ENCODE measurements at regions not wholly inside any gene's neighbourhood (a gene's known extent, or its start where the extent isn't known, plus 50 kb on each side); places are given as distances from the start of the nearest gene placed in this dataset.

DNA sequence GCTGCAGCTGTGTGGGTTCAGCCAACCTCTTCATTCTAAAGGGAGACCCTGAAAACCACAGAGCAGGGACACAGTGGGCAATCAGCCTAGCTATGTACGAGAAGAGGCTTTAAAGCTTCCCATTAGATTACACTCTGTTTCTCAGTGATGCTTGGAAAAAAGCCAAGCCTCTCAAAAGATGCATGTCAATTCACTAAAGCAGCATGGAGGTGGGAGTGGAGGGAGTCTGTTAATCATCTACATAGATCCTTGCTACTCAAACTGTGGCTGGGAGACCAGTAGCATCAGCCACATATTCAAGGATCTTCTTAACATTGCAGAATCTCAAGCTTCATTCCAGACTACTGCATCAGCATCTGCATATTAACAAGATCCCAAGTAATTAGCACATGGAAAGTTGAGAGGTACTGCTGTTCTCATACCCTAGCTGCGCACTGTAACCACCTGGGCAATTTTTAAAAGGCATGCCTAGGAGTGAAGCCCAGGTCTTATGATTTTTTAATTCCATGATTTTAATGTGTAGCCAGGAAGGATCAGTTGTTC lies 305.9 kb downstream of the PMP22 start:
- DNase-seq (ENCODE audit: low read depth in 2 of 3, low spot score in 2 of 3): no peak

DNA sequence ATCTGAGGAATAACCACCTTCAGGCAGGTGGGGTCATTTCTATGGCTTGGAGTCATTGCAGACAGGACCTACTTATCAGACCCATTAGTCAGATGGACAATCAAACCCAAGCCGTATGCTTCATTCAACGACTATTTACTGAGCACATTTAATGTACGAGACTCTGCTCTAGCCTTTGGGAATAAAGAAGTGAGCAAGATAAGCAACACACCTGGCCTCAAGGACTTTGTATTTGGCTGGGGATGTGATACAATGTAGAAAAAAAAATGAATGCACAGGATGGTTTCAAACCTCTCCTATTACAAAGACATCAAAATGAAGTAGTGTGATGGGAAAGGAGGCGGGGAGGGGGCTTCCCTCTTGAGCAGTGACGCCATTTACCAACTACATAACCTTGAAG lies 311.7 kb downstream of the PMP22 start:
- no peak for DNase-seq (ENCODE audit: low read depth in 2 of 3, low spot score in 2 of 3)

DNA sequence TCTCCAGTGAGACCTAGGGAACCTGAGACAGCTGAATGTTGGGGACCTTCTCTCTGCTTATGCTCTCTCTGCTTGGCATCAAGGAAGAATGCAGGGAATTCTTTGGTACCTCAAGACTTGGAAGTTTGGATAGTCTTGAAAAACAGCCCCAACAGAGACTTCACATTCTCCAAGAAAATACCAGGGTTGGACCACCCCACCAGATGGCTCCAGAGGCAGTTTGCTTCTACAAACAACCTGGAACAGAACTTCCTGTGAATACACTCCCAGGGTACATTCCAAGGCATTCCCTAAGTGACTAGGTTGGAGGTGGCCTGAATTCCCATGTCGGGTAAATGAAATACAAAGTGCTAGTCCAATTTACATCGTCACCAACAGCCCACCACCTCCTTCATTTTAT lies 314.4 kb downstream of the PMP22 start:
- no peak for DNase-seq (ENCODE audit: low read depth in 2 of 3, low spot score in 2 of 3)

DNA sequence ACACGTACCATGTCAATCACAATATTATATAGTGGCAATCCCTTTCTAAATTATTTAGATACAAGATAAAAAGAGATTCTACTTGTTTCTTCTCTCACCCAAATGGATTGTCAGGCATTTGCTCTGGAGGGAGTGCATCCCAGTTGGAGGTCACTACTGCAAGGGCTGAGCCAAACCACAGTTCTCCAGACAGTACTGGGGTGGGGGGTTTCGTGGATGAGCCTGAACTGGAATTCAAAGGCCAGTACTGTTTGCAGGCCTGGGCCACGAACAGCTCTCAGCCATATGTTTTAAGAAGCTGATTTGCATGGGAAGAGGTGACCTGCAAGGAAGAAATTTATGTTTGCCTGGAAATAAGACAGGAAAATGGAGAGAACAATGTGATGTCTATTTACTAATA lies 314.9 kb downstream of the PMP22 start:
- no peak for DNase-seq (ENCODE audit: low read depth in 2 of 3, low spot score in 2 of 3)

DNA sequence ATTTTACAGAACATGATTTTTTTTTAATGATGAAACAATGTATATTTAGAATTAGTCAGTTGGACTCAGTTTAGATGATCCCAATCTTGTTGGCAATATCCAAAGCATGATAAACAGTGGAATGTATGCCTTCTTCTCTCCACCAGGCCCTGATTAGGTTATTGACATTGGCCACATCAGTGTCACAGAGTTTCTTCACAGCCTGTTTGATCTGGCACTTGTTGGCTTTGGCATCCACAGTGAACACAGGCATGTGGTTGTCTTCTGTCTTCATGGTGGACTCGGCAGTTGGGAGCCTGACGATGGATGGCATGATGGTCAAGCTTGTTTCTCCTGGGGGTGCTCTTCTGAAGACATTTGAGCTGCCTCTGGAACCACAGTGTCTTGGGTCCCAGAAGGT lies 317.5 kb downstream of the PMP22 start:
- DNase-seq (ENCODE audit: low read depth in 2 of 3, low spot score in 2 of 3): no peak

DNA sequence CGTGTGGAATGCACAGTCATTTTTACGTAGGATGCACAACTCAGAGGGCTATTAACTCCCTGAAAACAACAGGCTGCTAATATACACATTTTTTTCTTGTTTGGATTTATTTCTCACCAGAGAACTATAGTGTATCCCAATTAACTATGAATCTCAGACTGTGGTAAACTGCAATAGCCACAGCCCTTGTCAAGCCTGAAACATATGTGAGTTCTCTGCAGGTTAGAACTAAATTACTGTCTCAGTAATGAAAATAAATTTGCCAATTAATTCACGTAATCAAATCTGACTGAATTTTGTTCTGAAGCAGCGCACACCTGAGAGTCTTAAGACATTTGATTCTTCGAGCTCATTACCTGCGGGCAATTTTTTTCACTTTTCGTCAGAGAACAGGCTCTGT lies 318.6 kb downstream of the PMP22 start:
- no peak for DNase-seq (ENCODE audit: low read depth in 2 of 3, low spot score in 2 of 3)

DNA sequence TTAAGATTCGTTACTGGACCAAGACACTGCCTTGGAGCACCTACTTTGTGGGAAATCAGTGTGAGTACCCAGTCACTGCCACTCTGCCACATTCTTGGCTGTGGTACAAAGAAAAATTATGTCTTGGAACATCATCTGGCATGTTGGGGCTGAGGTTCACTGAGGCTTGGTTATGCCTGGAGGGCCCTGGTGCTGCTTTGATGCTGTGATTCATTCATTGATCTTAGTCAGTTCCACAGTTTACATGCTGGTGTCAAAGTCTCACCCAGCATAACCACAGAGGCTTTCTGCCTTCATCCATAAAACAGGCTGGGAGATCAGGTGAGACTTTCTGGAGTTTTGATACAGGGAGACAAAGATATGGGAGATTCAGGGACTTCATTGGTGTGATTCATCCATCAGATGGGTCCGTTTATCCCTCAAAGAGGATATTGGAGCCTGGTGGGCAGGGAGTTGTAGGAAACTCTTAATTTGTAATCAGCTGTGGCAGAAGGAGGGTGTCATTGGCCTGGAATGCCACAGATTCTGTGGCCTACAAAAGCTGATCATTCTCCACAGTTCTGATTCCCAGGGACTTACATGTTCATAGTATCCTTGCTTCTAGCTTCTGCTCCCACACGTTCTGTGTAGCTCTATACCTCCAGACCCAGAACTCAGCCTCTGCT lies 322.5 kb downstream of the PMP22 start:
- no peak for DNase-seq (ENCODE audit: low read depth in 2 of 3, low spot score in 2 of 3)

DNA sequence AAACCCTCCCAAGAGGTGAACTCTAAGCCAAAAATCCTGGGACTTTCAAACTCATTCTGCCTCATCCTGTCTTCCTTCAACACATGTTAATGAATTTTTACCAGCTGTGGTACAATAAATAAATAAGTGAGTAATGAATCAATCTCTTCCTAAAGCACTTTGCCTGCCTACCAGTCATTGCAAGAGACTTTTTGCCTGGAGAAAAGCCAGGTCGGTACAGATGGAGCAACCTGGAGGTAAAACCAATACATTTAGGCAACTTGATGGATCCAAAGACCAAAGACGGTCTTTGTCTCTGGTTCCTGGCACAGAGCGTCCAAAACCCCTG lies 324.2 kb downstream of the PMP22 start:
- no peak for DNase-seq (ENCODE audit: low read depth in 2 of 3, low spot score in 2 of 3)

DNA sequence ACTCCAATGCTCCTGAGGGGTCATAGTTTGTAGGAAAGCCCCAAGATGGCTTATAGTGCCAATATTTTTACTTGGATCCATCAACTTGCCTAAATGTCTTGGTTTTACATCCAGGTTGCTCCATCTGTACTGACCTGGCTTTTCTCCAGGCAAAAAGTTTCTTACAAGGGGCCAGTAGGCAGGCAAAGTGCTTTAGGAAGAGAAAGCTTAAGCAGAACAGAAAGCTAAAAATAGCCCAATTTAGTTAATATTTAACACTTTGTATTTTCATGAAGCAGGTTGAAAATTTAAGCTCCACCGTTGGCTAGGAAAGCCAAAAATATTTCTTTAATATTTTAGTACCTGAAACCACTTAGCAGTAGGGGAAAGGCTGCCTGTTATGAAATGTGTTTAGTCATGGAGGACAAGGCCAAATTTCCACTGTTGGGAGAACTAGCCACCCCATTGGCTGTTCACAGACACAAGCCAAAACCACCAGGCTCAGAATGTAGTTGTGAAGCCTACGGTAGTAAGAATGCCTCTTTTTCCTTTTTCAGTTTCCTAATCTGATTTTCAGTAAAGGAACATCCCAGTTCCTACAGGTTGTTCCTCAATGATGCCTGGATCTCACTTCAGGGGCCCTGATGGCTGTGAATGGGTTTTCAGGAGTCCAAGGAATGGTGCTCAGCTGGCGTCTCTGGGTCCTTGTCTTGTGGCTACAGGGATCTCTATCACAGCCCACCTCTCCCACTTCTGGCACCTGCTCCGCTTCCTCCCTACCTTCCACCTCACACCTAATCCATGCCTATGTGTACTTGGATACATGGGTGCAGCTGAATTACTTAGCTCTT lies 324.8 kb downstream of the PMP22 start:
- DNase-seq (ENCODE audit: low read depth in 2 of 3, low spot score in 2 of 3): no peak

DNA sequence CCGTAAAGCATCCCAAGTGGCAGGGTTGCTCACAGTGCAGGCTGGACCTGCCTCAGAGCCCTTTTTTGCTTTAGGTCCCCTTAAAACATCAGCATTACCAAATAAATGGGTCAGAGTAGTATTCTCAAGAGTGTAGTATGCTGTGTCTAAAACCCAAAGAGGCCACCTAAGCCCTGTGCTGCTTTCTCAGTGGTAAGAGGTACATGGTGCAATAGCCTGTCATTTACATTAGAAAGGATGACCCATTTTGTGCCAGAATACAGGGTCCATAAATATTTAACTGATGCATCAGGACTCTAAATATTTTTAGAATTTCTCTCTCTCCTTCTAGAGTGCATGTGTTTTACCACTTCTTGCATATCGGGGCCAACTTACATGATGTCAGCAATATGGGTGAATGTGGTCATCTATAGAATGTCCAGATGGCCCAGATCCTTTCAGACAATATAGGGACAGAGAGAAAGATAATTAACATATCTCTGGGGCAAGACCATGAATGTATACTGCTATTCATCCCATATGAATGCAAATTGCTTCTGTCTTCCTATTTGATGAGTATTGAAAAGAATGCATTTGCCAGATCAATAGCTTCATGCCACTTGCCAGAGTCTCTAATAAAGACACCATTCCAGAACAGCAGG lies 329.2 kb downstream of the PMP22 start:
- DNase-seq (ENCODE audit: low read depth in 2 of 3, low spot score in 2 of 3): no peak

DNA sequence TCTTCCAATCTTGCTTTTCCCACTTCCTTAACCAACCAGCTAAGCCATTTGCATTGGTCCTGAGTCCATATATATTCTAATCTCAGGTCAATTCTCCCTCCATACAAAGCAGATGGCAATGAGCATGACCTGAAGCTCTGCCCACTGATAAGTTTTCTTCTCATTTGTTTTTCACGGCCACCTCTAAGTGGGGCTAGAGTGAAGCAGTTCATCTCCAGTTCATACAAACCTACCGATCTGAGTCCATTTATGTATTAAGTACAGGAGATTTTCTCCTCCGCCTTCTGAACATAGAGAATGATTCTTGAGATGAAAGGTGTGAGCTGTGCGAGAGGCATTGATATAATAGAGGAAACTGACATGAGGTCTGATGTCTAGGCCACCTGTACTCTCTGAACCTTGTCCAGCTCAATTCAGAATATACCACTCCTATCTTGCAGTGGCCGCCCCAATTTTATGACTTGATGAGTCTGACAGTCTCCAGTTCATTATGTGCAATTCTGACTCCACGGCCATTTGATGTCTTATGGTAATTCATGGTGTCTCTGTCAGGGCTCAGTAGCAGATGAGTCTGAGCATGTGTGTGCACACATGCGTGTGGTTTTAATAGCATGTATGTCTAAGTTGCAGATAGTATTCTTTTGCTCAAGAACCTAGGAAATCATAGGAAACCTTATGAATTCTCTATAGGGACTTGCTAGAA lies 329.8 kb downstream of the PMP22 start:
- no peak for DNase-seq (ENCODE audit: low read depth in 2 of 3, low spot score in 2 of 3)

DNA sequence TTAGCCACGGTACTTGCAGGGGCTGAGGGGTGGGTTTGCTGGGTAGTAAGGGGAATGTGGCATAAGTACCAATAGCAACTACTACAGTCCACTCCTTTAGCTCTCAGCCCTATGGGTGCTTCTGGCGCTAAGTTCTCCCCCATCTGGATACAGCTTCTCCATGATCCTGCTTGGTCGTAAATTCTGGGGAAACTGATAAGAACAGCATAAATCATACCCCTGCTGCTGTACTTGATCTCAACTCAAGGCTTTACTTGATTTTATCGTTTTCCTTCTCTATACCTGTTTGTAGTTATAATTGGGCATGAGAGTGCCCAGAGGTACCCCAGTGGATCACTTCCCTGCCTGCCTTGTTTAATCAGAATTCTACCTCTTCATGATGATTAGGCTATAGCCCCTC lies 331.4 kb downstream of the PMP22 start:
- no peak for DNase-seq (ENCODE audit: low read depth in 2 of 3, low spot score in 2 of 3)

DNA sequence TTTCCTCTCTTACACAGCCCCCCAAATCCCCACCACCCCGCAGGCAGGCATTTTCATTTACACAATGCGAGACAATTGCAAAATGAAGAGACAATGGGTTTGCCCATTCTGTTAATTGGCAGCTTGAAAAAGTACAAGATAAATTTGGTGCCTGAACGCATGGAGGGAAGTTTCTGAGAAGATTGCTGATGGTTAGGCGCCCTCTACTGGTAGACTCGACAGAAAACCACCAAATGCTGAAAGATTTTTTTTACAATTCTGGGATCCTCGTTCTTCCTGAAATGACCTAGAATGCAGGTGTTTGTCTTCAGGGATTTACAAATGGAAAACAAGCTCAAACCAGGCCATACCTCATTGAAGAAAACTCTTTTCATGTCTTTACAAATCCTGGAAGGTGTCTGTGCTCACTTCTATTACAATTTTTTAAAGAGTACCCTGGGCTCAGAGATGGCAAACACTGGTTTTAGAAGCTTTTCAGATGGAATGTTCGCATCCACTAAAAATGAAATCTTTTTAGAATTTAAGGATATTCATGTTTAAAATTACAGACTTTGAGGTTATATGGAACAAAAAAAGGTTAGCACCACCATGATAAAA lies 338.5 kb downstream of the PMP22 start:
- peak; percentile 21 to 79 (median 63) for DNase-seq (ENCODE audit: low read depth in 2 of 3, low spot score in 2 of 3)

DNA sequence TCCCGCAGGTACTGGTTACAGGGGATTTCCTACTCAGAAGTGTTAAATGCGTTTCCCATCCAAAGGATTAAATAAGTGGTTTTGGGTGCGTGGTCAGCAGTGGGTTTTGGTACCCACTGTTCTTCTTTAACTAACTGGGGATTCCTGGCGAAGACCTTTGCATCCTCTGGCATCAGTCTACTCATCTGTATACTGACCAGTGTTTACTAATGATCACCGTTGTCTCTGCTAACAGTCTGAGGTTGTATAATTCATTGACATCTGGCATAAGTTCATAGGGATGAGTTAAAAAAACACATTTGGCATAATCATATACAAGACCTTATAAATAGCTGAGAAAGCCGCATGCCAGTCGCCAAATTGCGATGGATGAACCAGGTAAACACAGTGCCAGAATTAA lies 339.1 kb downstream of the PMP22 start:
- no peak for DNase-seq (ENCODE audit: low read depth in 2 of 3, low spot score in 2 of 3)

DNA sequence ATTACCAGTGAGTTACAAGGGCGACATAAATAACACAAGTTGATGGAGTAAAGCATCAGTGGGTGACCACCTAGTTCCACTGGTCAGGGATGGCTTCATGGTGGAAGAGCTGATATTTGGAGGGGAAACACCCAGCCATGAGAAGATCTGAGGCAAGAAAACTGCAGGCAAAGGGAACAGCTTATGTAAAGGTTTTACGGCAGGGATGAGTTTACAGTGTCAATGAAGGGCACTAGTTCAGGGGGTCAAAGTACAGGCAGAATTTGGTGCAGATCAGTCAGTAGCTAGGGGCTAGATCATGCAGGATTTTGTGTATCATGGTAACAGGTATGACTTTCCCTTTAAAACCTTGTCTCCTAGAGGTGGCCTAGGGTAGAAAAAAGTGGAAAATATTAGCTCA lies 339.6 kb downstream of the PMP22 start:
- DNase-seq (ENCODE audit: low read depth in 2 of 3, low spot score in 2 of 3): no peak

DNA sequence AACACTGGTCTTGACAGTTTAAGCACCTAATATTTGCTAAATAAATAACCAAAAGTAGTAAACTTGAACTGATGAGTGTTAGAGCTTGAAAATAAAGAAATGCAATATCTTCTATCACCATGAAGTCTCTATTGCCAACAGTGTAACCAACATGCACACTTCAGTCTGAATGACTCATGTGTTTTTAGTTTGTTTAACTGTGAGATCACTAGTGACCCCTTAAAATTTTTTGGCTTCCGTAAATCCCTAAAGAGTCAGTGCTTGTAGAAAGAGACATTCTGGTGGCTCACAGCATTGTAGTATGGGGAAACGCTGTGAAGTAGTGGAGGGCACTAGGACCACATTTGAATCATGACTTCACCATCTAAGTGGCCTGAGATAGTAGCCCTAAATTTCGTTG lies 341.1 kb downstream of the PMP22 start:
- DNase-seq (ENCODE audit: low read depth in 2 of 3, low spot score in 2 of 3): no peak

DNA sequence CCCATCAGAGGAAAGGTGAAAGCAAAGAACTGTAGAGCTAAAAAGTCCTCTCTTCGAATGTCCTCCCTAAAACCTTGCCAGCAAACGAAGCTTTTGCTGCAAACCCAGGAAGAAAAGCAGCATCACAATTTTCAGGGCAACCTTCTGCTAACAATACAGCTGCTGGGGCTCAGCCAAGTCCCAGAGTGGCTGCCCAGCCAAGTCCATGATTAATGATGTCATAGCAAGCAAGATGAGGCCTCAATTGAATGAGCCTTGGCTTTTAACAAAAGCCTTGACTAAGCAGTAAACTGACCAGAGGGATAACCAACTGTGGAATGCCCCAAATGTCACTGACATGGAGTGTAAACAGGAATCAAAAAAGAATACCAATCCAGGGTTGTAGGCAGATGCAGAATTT lies 342.7 kb downstream of the PMP22 start:
- no peak for DNase-seq (ENCODE audit: low read depth in 2 of 3, low spot score in 2 of 3)

DNA sequence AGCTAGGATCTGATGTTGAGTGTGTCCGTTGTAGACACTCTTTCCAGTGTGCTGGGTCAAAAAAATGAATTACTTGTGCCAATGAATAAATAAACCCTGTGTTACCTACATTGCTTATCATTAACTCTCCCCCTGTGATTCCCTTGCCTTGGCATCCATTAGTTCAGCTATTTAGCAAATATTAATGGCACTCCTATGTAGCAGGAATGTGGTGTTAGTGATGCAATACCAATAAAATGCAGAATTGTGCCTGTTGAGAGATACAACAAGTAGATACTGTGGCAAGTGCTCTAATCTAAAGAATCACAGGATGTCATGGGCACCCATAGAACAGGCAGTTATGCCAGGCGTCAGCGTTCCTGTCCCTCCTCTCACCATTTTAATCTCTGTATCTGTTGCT lies 343.2 kb downstream of the PMP22 start:
- no peak for DNase-seq (ENCODE audit: low read depth in 2 of 3, low spot score in 2 of 3)

DNA sequence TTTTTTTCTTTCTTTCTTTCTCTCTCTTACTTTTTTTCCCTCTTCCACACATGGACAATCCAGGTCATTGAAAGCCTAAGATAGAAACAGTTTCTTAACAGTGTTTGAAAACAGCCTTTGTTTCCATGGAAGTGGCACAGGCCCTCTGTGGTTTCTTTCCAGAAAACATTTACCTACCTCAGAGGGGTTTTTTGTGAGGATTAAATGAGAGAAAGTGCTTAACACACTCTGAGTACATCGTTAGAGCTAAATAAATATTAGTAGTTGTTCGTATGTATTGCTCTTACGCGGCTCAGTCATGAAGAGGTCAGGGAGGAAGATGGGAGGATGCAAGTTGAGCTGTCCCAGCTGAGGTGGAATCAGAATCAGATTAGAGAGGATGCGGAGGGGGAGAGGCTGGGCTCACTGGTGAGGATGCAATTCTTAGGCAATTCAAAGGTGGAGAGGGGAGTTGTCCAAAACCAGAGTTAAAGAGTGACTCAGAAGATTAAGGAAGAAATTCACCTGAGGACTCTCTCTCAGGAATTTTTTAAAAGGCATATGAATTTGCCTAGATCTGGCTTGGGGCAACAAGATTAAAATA lies 345.4 kb downstream of the PMP22 start:
- DNase-seq (ENCODE audit: low read depth in 2 of 3, low spot score in 2 of 3): no peak

DNA sequence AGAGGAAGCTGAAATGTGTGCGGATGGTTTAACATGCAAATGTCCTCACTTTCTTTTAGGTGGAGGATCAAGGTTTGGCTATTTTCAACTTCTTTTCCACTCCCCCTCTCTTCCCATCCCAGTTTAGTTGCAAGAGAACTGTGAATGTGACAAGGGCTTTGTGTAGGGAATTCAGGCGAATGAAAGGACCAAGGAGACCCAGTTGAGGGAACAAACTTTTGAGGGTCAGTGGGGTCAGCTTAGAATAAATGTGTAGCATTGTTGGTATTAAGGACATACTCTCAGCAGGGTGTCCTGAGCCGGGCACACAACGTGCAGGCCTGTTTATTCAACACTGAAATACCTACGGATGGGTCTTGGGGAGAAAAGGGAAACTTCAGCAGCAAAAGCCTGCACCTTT lies 346.0 kb downstream of the PMP22 start:
- no peak for DNase-seq (ENCODE audit: low read depth in 2 of 3, low spot score in 2 of 3)

DNA sequence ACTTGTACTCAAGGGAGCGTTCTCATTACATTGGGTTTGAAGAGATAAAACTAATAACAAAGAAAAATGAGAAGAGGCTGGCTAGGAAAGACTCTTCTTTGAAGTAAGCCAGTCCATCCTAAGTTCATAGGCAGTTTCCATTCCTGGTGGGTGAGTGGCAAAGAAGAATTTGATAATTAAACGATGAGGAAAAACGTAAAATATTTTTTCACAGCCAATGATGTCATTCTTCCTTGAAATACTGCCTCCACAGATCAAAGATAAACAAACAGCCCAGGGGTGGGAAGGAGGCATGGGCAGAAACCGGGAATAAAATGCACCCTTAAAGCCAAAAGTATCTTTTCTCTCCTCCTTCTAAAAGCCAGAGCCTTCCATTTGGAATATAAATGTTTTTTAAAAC lies 346.6 kb downstream of the PMP22 start:
- DNase-seq (ENCODE audit: low read depth in 2 of 3, low spot score in 2 of 3): no peak

Measured in hematopoietic multipotent progenitor cell (in vitro differentiated cells).